Karpas-422 (cell line): ENCODE measurements at regions not wholly inside any gene's neighbourhood (a gene's known extent, or its start where the extent isn't known, plus 50 kb on each side); places are given as distances from the start of the nearest gene placed in this dataset.

Experiments
- DNase-seq: peaks from one replicate; pipeline ENCODE4 v3.0.0-alpha.2; 2015
- H2AFZ ChIP-seq: fragments of 200-600 bp; sonication (generic); 2 replicates; pipeline ENCODE4 v1.6.1; 2014; ENCODE audit warnings: antibody characterized with exemption, low read length, mixed read lengths
- H3K27ac ChIP-seq: fragments of 200-600 bp; sonication (generic); 2 replicates; pipeline ENCODE4 v1.5.1; 2014; ENCODE audit warnings: mild to moderate bottlenecking, low read length, moderate library complexity
- H3K27me3 ChIP-seq: fragments of 200-600 bp; sonication (generic); 2 replicates; pipeline ENCODE4 v1.6.1; 2014; ENCODE audit warnings: low read length, mixed read lengths
- H3K36me3 ChIP-seq: fragments of 200-600 bp; sonication (generic); 2 replicates; pipeline ENCODE4 v1.6.1; 2014; ENCODE audit warnings: low read length, mixed read lengths; ENCODE audit not compliant: insufficient read depth
- H3K4me1 ChIP-seq: fragments of 200-600 bp; sonication (generic); 2 replicates; pipeline ENCODE4 v1.6.1; 2014; ENCODE audit warnings: mild to moderate bottlenecking, low read length, mixed read lengths
- H3K4me2 ChIP-seq: fragments of 200-600 bp; sonication (generic); 2 replicates; pipeline ENCODE4 v1.6.1; 2014; ENCODE audit warnings: low read length, low read depth, mild to moderate bottlenecking; ENCODE audit not compliant: poor library complexity, severe bottlenecking
- H3K4me3 ChIP-seq: fragments of 200-600 bp; sonication (generic); 2 replicates; pipeline ENCODE4 v1.5.1; 2014; ENCODE audit warnings: mild to moderate bottlenecking, antibody characterized with exemption, low read length, mixed read lengths
- H3K79me2 ChIP-seq: fragments of 200-600 bp; sonication (generic); 2 replicates; pipeline ENCODE4 v1.6.1; 2014; ENCODE audit warnings: mild to moderate bottlenecking, low read length, mixed read lengths
- H3K9ac ChIP-seq: fragments of 200-600 bp; sonication (generic); 2 replicates; pipeline ENCODE4 v1.6.0; 2014; ENCODE audit warnings: low read length
- H3K9me2 ChIP-seq: fragments of 200-600 bp; sonication (generic), shearing (Covaris generic); replicated peaks from 2 replicates; pipeline ENCODE4 v1.6.0; 2014; ENCODE audit warnings: mild to moderate bottlenecking, low read length, moderate library complexity; ENCODE audit not compliant: insufficient read depth
- H3K9me3 ChIP-seq: fragments of 300-700, 200-600 bp; sonication (generic); 2 replicates; pipeline ENCODE4 v1.6.1; 2014; ENCODE audit warnings: low read length, mixed read lengths
- H4K20me1 ChIP-seq: fragments of 200-600 bp; sonication (generic); 2 replicates; pipeline ENCODE4 v1.6.1; 2014; ENCODE audit warnings: mild to moderate bottlenecking, antibody characterized with exemption, low read length, low read depth; ENCODE audit not compliant: insufficient read depth

DNA sequence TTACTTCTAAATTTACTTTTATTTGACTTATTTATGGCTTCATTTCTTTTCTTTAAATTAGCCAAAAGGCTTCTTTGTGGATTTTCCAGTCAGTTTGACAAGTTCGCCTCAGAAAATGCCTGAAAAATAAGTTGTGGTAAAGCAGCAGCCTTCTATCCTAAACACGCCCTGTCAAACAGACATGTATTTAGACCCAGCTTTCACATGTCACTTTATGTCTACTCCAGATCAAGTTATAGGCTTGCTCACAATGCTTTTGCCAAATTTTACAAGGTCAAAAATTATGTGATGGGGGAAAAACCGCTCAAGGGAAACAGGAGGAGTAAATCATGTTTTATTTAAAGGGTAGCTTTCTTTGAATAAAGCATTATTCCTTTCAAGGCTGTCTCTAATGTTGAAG, 615.0 kb downstream of the HDGFL1 start:
- Histone ChIP-seq H2AFZ (no peak overlapping the region), H3K27me3 (no peaks in the 10 kb centered on the region), H3K4me1 (no peaks in the 10 kb centered on the region), H4K20me1 (no peaks in the 10 kb centered on the region), H3K27ac (no peak overlapping the region), H3K4me2 (no peak overlapping the region), H3K9me2 (no peaks in the 10 kb centered on the region), H3K36me3 (no peaks in the 10 kb centered on the region), H3K79me2 (no peaks in the 10 kb centered on the region), H3K4me3 (no peak overlapping the region), H3K9ac (no peak overlapping the region), H3K9me3 (peaks cover 8% of the 10 kb centered on the region)
- no peak for DNase-seq

DNA sequence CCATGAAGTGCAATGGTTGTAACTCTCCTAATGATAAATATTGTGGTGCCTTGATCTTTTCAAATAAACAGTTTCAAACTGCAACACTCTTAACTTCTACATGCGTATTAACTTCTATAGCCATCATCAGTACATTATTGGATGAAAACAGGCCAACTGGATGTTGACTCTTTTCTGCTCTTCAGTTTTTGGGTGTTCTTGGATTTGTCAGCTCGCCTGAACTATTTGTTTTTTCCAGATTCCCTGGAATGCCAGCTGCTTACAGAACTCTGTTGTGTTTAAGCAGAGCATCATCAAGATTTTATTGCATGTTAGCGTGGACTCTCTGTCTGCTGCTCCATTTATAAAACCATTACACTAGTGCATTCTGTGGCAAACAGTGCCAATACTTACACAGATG, 626.1 kb downstream of the HDGFL1 start:
- Histone ChIP-seq H3K4me1 (no peaks in the 10 kb centered on the region), H3K4me3 (no peak overlapping the region), H3K27me3 (no peaks in the 10 kb centered on the region), H3K27ac (no peak overlapping the region), H2AFZ (no peak overlapping the region), H3K9me3 (peaks cover 19% of the 10 kb centered on the region), H3K4me2 (no peak overlapping the region), H3K36me3 (no peaks in the 10 kb centered on the region), H3K9me2 (no peaks in the 10 kb centered on the region), H4K20me1 (no peaks in the 10 kb centered on the region), H3K9ac (no peak overlapping the region), H3K79me2 (no peaks in the 10 kb centered on the region)
- DNase-seq = no peak

DNA sequence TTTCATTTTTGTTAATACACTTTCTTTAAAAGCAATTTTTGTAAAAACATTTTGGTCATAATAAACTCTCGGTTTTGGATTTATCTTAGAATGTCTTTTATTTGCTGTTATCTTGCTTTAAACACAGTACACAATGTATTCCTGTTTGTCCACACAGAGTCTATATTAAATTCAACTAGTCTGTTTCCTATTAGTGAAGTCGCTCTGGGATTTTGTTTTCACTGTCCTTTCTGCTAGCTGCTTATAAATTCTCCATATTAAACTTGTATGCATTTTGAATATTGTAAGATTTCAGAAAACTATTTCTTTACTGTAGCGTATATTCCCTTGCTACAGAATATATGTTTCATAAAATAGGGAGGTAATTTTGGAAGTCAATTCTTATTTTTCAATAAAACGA, 630.2 kb downstream of the HDGFL1 start:
- Histone ChIP-seq H3K27me3 (no peaks in the 10 kb centered on the region), H3K36me3 (no peaks in the 10 kb centered on the region)

DNA sequence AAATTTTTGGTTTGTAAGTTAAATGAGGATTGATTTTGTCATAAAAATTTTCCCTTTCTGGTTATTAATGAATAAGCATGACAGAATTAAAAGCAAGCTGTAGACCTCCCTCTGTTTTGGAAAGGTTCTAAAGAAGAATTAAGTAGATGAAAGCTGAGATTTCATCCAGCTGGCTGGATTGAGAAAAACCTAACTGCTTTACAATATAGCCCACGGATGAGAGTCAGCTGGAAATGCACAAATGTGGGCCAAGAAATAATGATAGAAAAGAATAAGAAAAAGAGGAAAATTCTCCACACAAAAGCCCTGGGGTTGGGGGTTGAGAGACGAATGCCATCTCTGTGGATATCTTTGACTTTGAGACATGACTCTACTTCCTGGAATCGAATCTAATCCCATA, 631.6 kb downstream of the HDGFL1 start:
- H3K4me2 ChIP-seq = no peak overlapping the region
- peaks cover 17% of the 10 kb centered on the region for H3K9me3 ChIP-seq
- DNase-seq = no peak
- H3K27me3 ChIP-seq = no peaks in the 10 kb centered on the region
- H4K20me1 ChIP-seq = no peaks in the 10 kb centered on the region
- H3K27ac ChIP-seq = no peak overlapping the region
- H2AFZ ChIP-seq = no peak overlapping the region
- no peaks in the 10 kb centered on the region for H3K79me2 ChIP-seq
- no peaks in the 10 kb centered on the region for H3K36me3 ChIP-seq
- H3K4me1 ChIP-seq = no peaks in the 10 kb centered on the region
- no peaks in the 10 kb centered on the region for H3K9me2 ChIP-seq
- H3K9ac ChIP-seq = no peak overlapping the region
- H3K4me3 ChIP-seq = no peak overlapping the region

More for the DNA sequence above, 630.2 kb downstream of the HDGFL1 start:
- no peak overlapping the region for H2AFZ ChIP-seq
- no peak overlapping the region for H3K27ac ChIP-seq
- H3K9me2 ChIP-seq = no peaks in the 10 kb centered on the region
- no peak for DNase-seq
- H3K4me1 ChIP-seq = no peaks in the 10 kb centered on the region
- H3K4me2 ChIP-seq = no peak overlapping the region
- H3K9me3 ChIP-seq = peaks cover 13% of the 10 kb centered on the region; the same call in 1 of the 2 replicates
- no peaks in the 10 kb centered on the region for H3K79me2 ChIP-seq
- H3K4me3 ChIP-seq = no peak overlapping the region
- no peaks in the 10 kb centered on the region for H4K20me1 ChIP-seq
- H3K9ac ChIP-seq = no peak overlapping the region

DNA sequence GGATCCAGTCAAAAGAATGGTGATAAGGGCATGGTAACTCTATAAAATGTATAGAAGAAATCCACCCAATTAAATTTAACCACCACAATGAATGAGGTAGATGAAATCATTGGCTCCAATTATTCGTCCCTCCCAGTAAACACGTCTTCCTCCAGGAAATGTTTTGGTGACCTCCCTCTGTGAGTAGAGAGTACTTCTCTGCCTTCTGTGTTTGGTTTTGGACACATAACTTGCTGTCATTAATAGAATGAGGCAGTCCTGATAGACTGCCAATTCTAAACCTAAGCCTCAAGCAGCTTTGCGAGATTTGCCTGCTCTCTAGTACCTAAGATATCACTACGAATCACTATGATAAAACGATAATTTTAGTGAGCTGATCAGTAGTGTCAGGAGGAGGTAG, 632.8 kb downstream of the HDGFL1 start:
- H3K9me3 ChIP-seq = peaks cover 22% of the 10 kb centered on the region
- H3K27ac ChIP-seq = no peak overlapping the region
- H4K20me1 ChIP-seq = no peaks in the 10 kb centered on the region
- H3K79me2 ChIP-seq = no peaks in the 10 kb centered on the region
- no peak overlapping the region for H2AFZ ChIP-seq
- no peaks in the 10 kb centered on the region for H3K27me3 ChIP-seq
- no peaks in the 10 kb centered on the region for H3K9me2 ChIP-seq
- no peaks in the 10 kb centered on the region for H3K4me1 ChIP-seq
- no peak for DNase-seq
- H3K36me3 ChIP-seq = no peaks in the 10 kb centered on the region
- no peak overlapping the region for H3K9ac ChIP-seq
- H3K4me3 ChIP-seq = no peak overlapping the region
- H3K4me2 ChIP-seq = no peak overlapping the region

DNA sequence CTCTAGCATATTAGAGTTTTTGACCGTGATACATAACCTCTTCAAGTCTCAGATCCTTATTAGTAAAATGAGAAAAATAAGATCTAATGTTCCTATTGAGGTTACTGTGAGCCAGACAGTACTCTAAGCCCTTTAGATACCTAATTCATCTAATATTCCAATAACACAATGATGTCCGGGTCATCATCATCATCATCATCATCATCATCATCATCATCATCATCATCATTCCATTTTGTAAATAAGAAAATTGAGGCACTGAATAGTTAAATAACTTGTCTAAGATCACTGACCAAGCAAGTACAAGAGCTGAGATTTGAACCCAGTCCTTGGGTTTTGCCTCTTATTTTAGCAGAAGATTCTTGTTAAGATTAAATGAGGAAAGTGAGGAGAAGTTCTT, 643.0 kb downstream of the HDGFL1 start:
- no peak overlapping the region for H3K9ac ChIP-seq
- H3K4me2 ChIP-seq = no peak overlapping the region
- no peaks in the 10 kb centered on the region for H3K36me3 ChIP-seq
- H3K27me3 ChIP-seq = no peaks in the 10 kb centered on the region
- no peaks in the 10 kb centered on the region for H3K79me2 ChIP-seq
- H3K9me2 ChIP-seq = no peaks in the 10 kb centered on the region
- H4K20me1 ChIP-seq = no peaks in the 10 kb centered on the region
- no peak overlapping the region for H3K4me3 ChIP-seq
- H3K4me1 ChIP-seq = no peaks in the 10 kb centered on the region
- peaks cover 35% of the 10 kb centered on the region for H3K9me3 ChIP-seq
- H3K27ac ChIP-seq = no peak overlapping the region
- no peak overlapping the region for H2AFZ ChIP-seq
- DNase-seq = no peak

DNA sequence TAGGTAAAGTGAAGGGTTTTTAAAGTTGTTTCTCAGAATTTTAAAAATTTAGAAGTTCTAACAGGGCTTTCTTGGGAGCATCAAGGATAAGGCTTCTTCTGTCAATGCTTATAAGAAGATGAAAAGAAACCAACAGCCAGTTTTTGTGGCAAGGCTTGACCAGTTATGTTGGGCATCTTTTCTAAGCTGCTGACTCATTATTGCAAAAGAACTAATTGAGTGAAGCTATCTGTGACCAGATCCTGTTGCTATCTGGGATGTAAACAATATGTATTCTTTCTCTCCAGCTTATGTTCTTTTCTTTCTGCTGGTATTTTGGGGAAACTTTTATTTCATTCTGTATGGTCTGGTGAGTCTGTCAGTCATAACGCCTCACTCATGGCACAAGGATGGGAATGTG, 643.8 kb downstream of the HDGFL1 start:
- Histone ChIP-seq H3K79me2 (no peaks in the 10 kb centered on the region), H3K9ac (no peak overlapping the region), H3K9me3 (peaks cover 29% of the 10 kb centered on the region), H2AFZ (no peak overlapping the region), H3K27me3 (no peaks in the 10 kb centered on the region), H3K4me2 (no peak overlapping the region), H4K20me1 (no peaks in the 10 kb centered on the region), H3K36me3 (no peaks in the 10 kb centered on the region), H3K4me1 (no peaks in the 10 kb centered on the region), H3K9me2 (no peaks in the 10 kb centered on the region), H3K4me3 (no peak overlapping the region), H3K27ac (no peak overlapping the region)
- no peak for DNase-seq

DNA sequence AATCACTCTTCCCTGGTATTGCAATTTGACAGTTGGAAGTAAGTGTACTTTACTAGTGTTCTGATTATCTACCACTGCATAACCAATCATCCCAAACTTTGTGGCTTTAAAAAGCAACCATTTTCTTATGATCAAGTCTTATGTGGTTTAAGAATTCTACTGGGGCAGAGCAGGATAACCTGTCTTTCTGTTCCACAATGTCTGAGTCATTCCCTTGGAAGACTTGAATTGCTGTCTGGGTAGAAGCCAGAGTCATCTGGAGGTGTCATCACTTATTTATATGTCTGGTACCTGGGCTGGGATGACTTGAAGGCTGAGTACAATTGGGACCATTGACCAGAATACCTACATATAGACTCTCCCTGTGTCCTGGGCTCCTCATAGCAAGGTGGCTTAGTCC, 644.3 kb downstream of the HDGFL1 start:
- no peak overlapping the region for H2AFZ ChIP-seq
- H3K79me2 ChIP-seq = no peaks in the 10 kb centered on the region
- H4K20me1 ChIP-seq = no peaks in the 10 kb centered on the region
- no peaks in the 10 kb centered on the region for H3K36me3 ChIP-seq
- H3K4me2 ChIP-seq = no peak overlapping the region
- H3K27me3 ChIP-seq = no peaks in the 10 kb centered on the region
- H3K9me2 ChIP-seq = no peaks in the 10 kb centered on the region
- H3K9ac ChIP-seq = no peak overlapping the region
- no peak for DNase-seq
- H3K4me3 ChIP-seq = no peak overlapping the region
- H3K4me1 ChIP-seq = no peaks in the 10 kb centered on the region
- H3K27ac ChIP-seq = no peak overlapping the region
- H3K9me3 ChIP-seq = peaks cover 25% of the 10 kb centered on the region

DNA sequence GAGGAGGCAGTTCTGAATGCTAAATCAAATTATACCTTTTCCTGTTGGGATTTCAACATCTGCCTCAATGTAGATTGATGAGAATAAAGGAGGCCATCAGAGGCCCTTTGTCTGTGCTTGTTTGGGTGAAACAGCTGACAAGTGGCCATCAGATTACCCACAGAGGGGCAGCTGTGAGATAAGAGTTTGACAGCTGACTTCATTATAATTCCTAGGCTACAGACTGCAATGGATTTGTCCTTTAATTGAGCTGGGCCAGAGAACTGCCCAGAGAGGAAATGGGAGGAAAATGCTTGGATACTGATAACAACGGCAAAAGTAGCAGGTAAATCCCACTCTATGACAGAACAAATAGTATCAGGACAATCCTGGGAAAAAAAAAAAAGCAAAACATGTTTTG, 649.4 kb downstream of the HDGFL1 start:
- Histone ChIP-seq H3K4me2 (no peak overlapping the region), H3K4me1 (no peaks in the 10 kb centered on the region), H3K9me3 (peaks cover 9% of the 10 kb centered on the region; the same call in 1 of the 2 replicates), H3K27ac (no peak overlapping the region), H3K9me2 (0 out of 2 replicates have a peak, but pooled peaks cover 1% of the 10 kb centered on the region), H3K27me3 (no peaks in the 10 kb centered on the region), H3K4me3 (no peak overlapping the region), H4K20me1 (no peaks in the 10 kb centered on the region), H3K9ac (no peak overlapping the region), H2AFZ (no peak overlapping the region), H3K36me3 (no peaks in the 10 kb centered on the region), H3K79me2 (no peaks in the 10 kb centered on the region)
- no peak for DNase-seq
